HL-60 (cell line): ENCODE measurements at regions not wholly inside any gene's neighbourhood (a gene's known extent, or its start where the extent isn't known, plus 50 kb on each side); places are given as distances from the start of the nearest gene placed in this dataset.

ENCODE experiments used
- GABPA ChIP-seq: IDR thresholded peaks from 2 replicates; pipeline ENCODE4 v1.6.1; 2012; ENCODE audit warnings: low read depth
- POLR2AphosphoS5 ChIP-seq: IDR thresholded peaks from 2 replicates; pipeline ENCODE4 v1.6.1; 2012; ENCODE audit warnings: low read depth
- TF ChIP-seq, protein P1 (sequence below): IDR thresholded peaks from 2 replicates; pipeline ENCODE4 v1.6.1; 2012; ENCODE audit warnings: low read depth; ENCODE audit not compliant: insufficient replicate concordance
- TF ChIP-seq, protein P2 (sequence below): IDR thresholded peaks from one replicate; pipeline ENCODE4 v1.5.1; 2011; ENCODE audit warnings: low read length, control low read depth, inconsistent platforms; ENCODE audit not compliant: insufficient read depth

DNA sequence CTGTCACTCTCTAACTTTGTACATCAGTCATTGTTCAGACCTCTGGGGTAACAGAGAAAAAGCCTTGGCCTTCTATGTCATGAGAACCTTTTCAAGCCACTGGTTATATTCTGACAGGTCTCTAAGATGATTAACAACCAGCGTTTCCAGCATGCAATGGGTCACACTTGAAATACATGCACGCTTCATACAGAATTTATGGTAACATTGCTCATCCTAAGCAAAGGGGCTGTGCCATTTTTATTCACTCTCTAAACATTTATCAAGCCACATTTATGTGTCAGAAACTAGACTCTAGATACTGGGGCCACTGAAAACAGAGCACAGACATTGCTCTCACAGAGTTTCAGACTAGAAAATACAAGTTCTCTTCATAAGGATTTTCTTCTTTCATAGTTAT lies 501.4 kb upstream of the DAB1 start:
- TF ChIP-seq, protein P1, sequence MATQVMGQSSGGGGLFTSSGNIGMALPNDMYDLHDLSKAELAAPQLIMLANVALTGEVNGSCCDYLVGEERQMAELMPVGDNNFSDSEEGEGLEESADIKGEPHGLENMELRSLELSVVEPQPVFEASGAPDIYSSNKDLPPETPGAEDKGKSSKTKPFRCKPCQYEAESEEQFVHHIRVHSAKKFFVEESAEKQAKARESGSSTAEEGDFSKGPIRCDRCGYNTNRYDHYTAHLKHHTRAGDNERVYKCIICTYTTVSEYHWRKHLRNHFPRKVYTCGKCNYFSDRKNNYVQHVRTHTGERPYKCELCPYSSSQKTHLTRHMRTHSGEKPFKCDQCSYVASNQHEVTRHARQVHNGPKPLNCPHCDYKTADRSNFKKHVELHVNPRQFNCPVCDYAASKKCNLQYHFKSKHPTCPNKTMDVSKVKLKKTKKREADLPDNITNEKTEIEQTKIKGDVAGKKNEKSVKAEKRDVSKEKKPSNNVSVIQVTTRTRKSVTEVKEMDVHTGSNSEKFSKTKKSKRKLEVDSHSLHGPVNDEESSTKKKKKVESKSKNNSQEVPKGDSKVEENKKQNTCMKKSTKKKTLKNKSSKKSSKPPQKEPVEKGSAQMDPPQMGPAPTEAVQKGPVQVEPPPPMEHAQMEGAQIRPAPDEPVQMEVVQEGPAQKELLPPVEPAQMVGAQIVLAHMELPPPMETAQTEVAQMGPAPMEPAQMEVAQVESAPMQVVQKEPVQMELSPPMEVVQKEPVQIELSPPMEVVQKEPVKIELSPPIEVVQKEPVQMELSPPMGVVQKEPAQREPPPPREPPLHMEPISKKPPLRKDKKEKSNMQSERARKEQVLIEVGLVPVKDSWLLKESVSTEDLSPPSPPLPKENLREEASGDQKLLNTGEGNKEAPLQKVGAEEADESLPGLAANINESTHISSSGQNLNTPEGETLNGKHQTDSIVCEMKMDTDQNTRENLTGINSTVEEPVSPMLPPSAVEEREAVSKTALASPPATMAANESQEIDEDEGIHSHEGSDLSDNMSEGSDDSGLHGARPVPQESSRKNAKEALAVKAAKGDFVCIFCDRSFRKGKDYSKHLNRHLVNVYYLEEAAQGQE: no peak
- TF ChIP-seq, protein P2, sequence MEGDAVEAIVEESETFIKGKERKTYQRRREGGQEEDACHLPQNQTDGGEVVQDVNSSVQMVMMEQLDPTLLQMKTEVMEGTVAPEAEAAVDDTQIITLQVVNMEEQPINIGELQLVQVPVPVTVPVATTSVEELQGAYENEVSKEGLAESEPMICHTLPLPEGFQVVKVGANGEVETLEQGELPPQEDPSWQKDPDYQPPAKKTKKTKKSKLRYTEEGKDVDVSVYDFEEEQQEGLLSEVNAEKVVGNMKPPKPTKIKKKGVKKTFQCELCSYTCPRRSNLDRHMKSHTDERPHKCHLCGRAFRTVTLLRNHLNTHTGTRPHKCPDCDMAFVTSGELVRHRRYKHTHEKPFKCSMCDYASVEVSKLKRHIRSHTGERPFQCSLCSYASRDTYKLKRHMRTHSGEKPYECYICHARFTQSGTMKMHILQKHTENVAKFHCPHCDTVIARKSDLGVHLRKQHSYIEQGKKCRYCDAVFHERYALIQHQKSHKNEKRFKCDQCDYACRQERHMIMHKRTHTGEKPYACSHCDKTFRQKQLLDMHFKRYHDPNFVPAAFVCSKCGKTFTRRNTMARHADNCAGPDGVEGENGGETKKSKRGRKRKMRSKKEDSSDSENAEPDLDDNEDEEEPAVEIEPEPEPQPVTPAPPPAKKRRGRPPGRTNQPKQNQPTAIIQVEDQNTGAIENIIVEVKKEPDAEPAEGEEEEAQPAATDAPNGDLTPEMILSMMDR: no peak
- TF ChIP-seq POLR2AphosphoS5 (no peak), GABPA (no peak)
